Glutamatergic neuron (in vitro differentiated cells): ENCODE measurements at regions not wholly inside any gene's neighbourhood (a gene's known extent, or its start where the extent isn't known, plus 50 kb on each side); places are given as distances from the start of the nearest gene placed in this dataset.

ENCODE experiments used
- DNase-seq: peaks from one replicate; pipeline ENCODE4 v3.0.0; 2022
- H3K27ac Mint-ChIP-seq: one replicate; pipeline ENCODE4 v1.8.0; 2020; ENCODE audit warnings: mild to moderate bottlenecking, mixed read lengths, inconsistent platforms; ENCODE audit not compliant: unreplicated experiment
- H3K27me3 Mint-ChIP-seq: one replicate; pipeline ENCODE4 v1.8.0; 2020; ENCODE audit warnings: mild to moderate bottlenecking, moderate library complexity, mixed read lengths, inconsistent platforms; ENCODE audit not compliant: unreplicated experiment
- H3K36me3 Mint-ChIP-seq: one replicate; pipeline ENCODE4 v1.8.0; 2020; ENCODE audit warnings: mild to moderate bottlenecking, mixed read lengths, inconsistent platforms; ENCODE audit not compliant: unreplicated experiment
- H3K4me1 Mint-ChIP-seq: one replicate; pipeline ENCODE4 v1.8.0; 2020; ENCODE audit warnings: mild to moderate bottlenecking, low read depth, mixed read lengths, inconsistent platforms; ENCODE audit not compliant: unreplicated experiment
- H3K4me3 Mint-ChIP-seq: one replicate; pipeline ENCODE4 v1.8.0; 2020; ENCODE audit warnings: mild to moderate bottlenecking, mixed read lengths, inconsistent platforms; ENCODE audit not compliant: unreplicated experiment
- H3K9me3 Mint-ChIP-seq: one replicate; pipeline ENCODE4 v1.8.0; 2020; ENCODE audit warnings: mild to moderate bottlenecking, moderate library complexity, mixed read lengths, inconsistent platforms; ENCODE audit not compliant: unreplicated experiment
- CTCF ChIP-seq: fragments of 200-600 bp; sonication (generic); IDR thresholded peaks from one replicate; pipeline ENCODE4 v1.5.0; 2021; ENCODE audit not compliant: partially characterized antibody, unreplicated experiment

DNA sequence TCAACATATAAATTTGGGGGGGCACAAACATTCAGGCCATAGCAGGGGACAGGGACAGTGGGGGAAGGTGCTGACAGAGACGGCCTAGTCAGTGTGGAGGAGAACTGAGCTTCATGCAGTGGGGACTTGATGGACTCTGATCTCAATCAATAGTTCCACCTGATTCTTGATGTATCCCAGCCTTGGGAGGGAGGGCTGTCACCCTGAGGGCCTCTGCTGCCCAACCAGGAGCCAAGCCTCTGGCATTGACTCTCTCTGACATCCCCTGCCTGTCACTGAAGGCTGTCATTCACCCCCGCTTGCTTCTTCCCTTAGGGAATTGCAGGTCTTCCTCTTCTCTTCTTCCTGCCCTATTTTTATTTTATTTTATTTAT is 180.6 kb upstream of the TAB2 start:
- Mint-ChIP-seq H3K4me1 (no peaks in the 10 kb centered on the region), H3K27me3 (no peaks in the 10 kb centered on the region), H3K27ac (no peak overlapping the region), H3K36me3 (no peaks in the 10 kb centered on the region), H3K4me3 (no peak overlapping the region), H3K9me3 (no peaks in the 10 kb centered on the region)
- TF ChIP-seq CTCF = no peak
- DNase-seq = no peak

- Mint-ChIP-seq H3K27me3 (no peaks in the 10 kb centered on the region), H3K27ac (no peak overlapping the region), H3K4me1 (no peaks in the 10 kb centered on the region), H3K4me3 (no peak overlapping the region), H3K9me3 (no peaks in the 10 kb centered on the region), H3K36me3 (no peaks in the 10 kb centered on the region)
- no peak for DNase-seq
- no peak for TF ChIP-seq CTCF
Observed at GRCh38 chr6:149137594-149137993, 179.9 kb upstream of the TAB2 start.

DNA sequence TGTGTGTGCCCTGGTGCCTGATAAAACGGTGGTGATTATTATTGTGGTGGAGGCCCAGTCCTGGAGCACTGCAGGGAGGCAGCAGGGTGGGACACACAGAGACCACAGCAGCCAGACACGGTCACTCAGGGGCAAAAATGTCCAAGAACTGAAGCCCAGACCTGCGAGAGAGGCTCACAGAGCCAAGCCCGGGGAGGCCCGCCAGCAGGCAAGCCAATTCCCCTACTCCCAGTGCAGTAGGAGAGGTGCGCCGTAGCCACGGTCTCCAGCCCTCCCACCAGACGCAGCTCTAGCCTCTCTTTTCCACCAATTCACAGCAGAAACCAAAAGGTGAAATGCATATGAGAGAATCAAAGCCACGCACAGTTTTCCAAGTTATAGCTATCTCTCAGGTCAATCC is 179.4 kb upstream of the TAB2 start:
- Mint-ChIP-seq H3K27me3 (no peaks in the 10 kb centered on the region), H3K4me3 (no peak overlapping the region), H3K9me3 (no peaks in the 10 kb centered on the region), H3K27ac (no peak overlapping the region), H3K36me3 (no peaks in the 10 kb centered on the region), H3K4me1 (no peaks in the 10 kb centered on the region)
- no peak for TF ChIP-seq CTCF
- no peak for DNase-seq

- H3K27me3 Mint-ChIP-seq = no peaks in the 10 kb centered on the region
- H3K4me1 Mint-ChIP-seq = no peaks in the 10 kb centered on the region
- H3K27ac Mint-ChIP-seq = no peak overlapping the region
- no peak overlapping the region for H3K4me3 Mint-ChIP-seq
- no peaks in the 10 kb centered on the region for H3K9me3 Mint-ChIP-seq
- TF ChIP-seq CTCF = peak; percentile 29
- no peaks in the 10 kb centered on the region for H3K36me3 Mint-ChIP-seq
- no peak for DNase-seq
Observed at GRCh38 chr6:149138699-149139294, 178.7 kb upstream of the TAB2 start.

GRCh38 chr6:149139782-149140136 is 177.8 kb upstream of the TAB2 start:
- Mint-ChIP-seq H3K4me1 (no peaks in the 10 kb centered on the region), H3K27ac (no peak overlapping the region), H3K27me3 (no peaks in the 10 kb centered on the region), H3K4me3 (no peak overlapping the region), H3K36me3 (no peaks in the 10 kb centered on the region), H3K9me3 (no peaks in the 10 kb centered on the region)
- no peak for TF ChIP-seq CTCF
- DNase-seq = no peak
